GM23338 (cell line): ENCODE measurements at regions not wholly inside any gene's neighbourhood (a gene's known extent, or its start where the extent isn't known, plus 50 kb on each side); places are given as distances from the start of the nearest gene placed in this dataset.
A peak's percentile ranks its signal among the peaks of the same experiment; 100 is the strongest.

Experiments used
- CREB1 ChIP-seq: fragments of 250-450 bp; sonication (Bioruptor Pico); IDR thresholded peaks from 2 replicates; pipeline ENCODE4 v1.5.0; 2020; ENCODE audit warnings: low read depth, mild to moderate bottlenecking, moderate library complexity
- CTCF ChIP-seq, 2 experiments: fragments of 200-600 bp in 1 of 2; sonication (generic) in 1 of 2; conservative IDR thresholded peaks; 2 replicates each; pipeline versions ENCODE4 v1.5.1 to v1.6.1; 2016 to 2017; ENCODE audit warnings: antibody characterized with exemption in 2 of 2, low read depth in 2 of 2, mild to moderate bottlenecking in 2 of 2, moderate library complexity in 1 of 2
- ETS1 ChIP-seq: IDR thresholded peaks from 2 replicates; pipeline ENCODE4 v1.6.1; 2016; ENCODE audit warnings: antibody characterized with exemption
- EZH2 ChIP-seq: fragments of 200-600 bp; sonication (generic); IDR thresholded peaks from one replicate; pipeline ENCODE4 v1.8.0; 2017; ENCODE audit warnings: antibody characterized with exemption, mild to moderate bottlenecking, low read depth; ENCODE audit not compliant: unreplicated experiment
- EZH2phosphoT487 ChIP-seq: fragments of 200-600 bp; sonication (generic); IDR thresholded peaks from one replicate; pipeline ENCODE4 v1.8.1; 2018; ENCODE audit warnings: antibody characterized with exemption; ENCODE audit not compliant: unreplicated experiment
- JUNB ChIP-seq: IDR thresholded peaks from one replicate; pipeline ENCODE4 v1.6.1; 2016; ENCODE audit warnings: antibody characterized with exemption; ENCODE audit not compliant: unreplicated experiment
- NANOG ChIP-seq: IDR thresholded peaks from 2 replicates; pipeline ENCODE4 v1.6.1; 2016; ENCODE audit warnings: antibody characterized with exemption, borderline replicate concordance
- POLR2AphosphoS5 ChIP-seq: IDR thresholded peaks from 2 replicates; pipeline ENCODE4 v1.6.1; 2016; ENCODE audit warnings: antibody characterized with exemption, low read depth
- REST ChIP-seq: IDR thresholded peaks from one replicate; pipeline ENCODE4 v1.6.1; 2018; ENCODE audit warnings: antibody characterized with exemption; ENCODE audit not compliant: unreplicated experiment
- ZNF114 ChIP-seq: fragments of 250-450 bp; sonication (Bioruptor Pico); IDR thresholded peaks from 2 replicates; pipeline ENCODE4 v1.5.0; 2020; ENCODE audit warnings: mild to moderate bottlenecking, moderate library complexity
- ZNF331 ChIP-seq: fragments of 250-450 bp; sonication (Bioruptor Pico); IDR thresholded peaks from 2 replicates; pipeline ENCODE4 v1.5.0; 2020; ENCODE audit warnings: low read depth, mild to moderate bottlenecking, moderate library complexity
- ZNF462 ChIP-seq: fragments of 250-450 bp; sonication (Bioruptor Pico); IDR thresholded peaks from 2 replicates; pipeline ENCODE4 v1.5.0; 2020; ENCODE audit warnings: mild to moderate bottlenecking, moderate library complexity

GRCh38 chr12:67772267-67773169, 124.0 kb downstream of the DYRK2 start:
- TF ChIP-seq CTCF (conservative IDR thresholded peaks at IDR 0.05; ENCODE audit: low read depth in 2 of 2) (no peak), REST (no peak), EZH2 (no peak), NANOG (no peak), ZNF331 (CRISPR knock-in tag) (no peak), POLR2AphosphoS5 (no peak), CREB1 (CRISPR knock-in tag) (0 out of 2 replicates have a peak, but pooled peaks have one; percentile 27), ZNF114 (CRISPR knock-in tag) (no peak), EZH2phosphoT487 (no peak), ETS1 (no peak), JUNB (no peak), ZNF462 (peak; percentile 74)
